NCI-H1436 treated with DMSO at 0.1 percent for 48 hours (cell line): ENCODE measurements at regions not wholly inside any gene's neighbourhood (a gene's known extent, or its start where the extent isn't known, plus 50 kb on each side); places are given as distances from the start of the nearest gene placed in this dataset.

Experiments used
- DNase-seq: peaks from one replicate; lab custom pipeline; 2025; lab: John Stamatoyannopoulos, UW

DNA sequence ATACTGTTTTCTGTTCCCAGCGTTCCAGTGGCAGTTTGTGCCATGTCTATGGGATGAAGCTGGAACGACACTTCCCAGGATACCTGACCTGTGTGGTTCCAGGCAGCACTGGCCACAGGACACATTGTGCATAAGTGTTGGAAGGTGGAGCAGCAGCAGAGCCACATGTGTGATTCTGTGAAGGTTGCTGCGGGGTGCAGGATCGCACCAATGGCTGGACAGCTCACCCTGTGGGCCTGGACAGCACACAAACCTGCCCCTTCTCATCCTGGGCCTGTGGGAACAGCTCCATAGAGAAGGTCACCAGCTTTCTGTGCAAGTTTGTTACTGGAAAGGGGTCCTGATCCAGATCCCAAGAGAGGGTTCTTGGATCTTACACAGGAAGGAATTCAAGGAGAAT is 252.2 kb upstream of the RAB6C start:
- no peak for DNase-seq

DNA sequence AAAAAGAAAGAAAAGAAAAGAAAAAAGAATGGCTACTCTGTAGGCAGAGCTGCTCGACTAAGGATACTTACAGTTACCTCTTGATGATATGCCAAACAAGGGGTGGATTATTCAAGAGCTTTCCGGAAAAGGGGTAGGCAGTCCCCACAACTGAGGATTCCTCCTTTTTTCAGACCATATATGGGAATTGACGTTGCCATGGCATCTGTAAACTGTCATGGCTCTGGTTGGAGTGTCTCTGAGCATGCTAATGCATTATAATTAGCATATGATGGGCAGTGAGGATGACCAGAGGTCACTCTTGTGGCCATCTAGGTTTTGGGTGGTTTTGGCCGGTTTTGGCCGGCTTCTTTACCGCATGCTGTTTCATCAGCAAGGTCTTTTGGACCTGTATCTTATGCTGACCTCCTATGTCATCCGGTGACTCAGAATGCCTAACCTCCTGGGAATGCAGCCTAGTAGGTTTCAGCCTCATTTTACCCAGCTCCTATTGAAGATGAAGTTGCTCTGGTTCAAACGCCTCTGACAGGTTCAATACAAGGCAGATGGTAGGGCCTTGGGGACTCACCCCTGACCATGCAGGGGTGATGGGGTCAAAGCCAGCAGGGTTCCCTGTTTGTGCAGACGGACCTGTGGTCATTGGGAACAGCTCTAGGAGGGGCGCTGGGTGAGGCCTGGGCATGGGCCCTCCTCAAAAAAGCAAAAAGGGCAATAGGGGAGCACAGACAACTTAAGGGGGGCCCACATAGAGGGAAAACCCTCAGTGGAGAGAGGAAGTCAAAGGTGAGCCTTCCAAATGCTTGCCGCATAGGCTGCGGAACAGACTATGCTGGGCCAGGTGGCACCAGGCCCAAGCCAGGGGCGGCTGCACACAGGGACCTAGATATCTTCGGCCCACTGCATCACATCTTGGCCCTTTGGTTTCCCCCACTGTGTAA is 251.2 kb upstream of the RAB6C start:
- no peak for DNase-seq

DNA sequence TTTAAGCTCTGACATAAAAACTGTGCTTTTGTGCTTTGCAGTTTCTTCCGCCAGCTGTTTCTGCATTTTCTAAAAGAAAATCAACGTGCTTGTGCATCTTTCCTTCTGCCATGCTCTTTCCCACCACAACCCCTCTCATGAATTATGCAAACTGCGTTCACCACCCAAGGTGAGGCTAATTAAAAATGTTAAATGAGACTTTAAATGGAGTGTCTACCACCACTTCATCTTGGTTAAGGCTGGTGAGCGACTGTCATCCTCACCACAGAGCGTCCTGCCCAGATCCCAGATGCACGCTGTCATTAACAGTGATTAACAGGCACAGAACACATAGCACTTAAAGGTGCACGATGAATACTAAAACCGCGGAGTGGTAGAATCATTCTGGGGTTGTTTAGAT is 250.5 kb upstream of the RAB6C start:
- no peak for DNase-seq

DNA sequence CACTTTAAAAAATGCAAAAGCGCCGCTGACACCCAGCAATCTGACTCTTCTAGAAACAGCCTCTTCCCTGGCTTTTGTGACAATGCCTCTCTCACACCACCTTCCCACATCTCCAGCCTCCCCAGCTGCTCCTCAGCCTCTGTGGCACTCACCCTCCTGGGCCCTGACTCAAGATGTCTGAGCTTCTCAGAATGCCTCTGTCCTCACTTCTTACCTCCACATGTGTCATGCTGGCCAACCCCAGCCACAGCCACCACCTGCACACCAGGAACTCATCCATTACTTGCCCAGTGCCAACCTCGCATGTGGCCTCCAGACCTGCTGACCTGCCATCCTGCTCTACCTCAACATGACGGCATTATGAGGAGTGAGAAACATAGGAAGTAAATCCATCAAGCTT is 249.8 kb upstream of the RAB6C start:
- no peak for DNase-seq

DNA sequence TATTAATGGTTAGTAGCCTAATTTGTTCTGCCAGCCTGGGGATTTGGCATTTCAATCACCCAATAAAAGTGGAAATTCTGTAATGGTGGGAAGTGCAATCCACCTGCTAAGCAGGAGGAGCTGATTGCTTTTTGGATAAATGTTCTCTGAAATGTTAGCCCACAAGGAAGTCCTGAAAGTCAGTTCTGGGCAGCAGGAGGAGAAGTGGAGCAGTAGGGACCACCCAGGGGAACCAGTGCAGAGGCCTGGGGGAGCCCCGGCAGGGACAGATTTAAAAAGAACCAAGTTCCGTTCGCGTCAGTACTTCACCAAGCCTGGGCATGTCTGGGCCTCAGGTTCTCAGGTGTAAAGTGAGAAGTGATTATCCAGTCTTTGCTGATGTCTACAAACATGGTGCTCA is 248.5 kb upstream of the RAB6C start:
- DNase-seq = no peak

DNA sequence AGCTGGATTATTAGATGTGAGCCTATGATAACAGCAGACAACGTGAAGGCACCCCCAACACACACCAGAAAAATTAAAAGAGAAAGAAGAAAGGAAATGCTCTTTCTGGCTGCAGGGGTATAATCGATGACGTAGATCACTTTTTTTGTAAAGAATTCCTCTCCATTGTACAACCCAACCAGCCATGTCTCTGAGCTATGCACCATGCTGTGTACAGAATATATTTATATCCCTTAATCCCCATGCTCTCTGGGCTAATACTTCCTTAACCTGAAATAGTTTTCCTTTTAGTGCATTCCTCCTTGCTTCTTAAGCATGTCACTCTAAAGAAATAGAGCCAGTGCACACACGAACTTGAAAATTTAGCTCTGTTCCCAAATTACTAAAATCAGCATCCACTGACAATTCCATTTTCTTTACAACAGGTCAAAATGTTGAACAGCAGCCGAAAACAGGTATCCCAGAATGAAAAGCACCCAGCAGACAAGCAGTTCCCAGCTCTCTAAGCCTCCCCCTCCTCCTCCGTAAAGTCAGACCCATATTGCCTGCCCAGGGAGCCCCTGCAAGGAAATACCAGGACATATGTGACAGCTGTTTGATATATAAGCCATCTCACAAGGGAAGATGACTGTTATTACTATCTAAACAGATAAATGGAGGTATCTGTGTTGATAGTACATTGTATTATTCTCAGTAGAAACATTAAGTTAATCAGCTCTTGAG is 247.4 kb upstream of the RAB6C start:
- no peak for DNase-seq

DNA sequence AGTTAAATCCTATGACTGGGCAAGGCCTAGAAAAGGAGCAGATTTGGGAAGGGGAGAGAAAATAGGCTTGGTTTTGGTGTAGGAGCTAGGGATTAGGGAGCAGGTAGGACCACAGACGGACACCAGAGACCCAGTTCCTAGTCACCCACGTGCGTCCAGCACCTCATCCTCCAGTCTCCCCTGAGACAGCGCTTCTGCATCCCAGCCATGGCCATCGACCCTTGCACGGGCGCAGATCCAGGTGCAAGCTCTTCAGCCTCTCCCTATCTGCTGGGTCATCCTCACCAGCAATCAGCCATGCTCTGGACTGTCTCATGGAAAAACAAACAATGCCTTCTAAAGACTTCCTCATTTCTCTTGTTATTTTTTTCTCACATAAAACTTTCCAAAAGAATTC is 246.8 kb upstream of the RAB6C start:
- no peak for DNase-seq

DNA sequence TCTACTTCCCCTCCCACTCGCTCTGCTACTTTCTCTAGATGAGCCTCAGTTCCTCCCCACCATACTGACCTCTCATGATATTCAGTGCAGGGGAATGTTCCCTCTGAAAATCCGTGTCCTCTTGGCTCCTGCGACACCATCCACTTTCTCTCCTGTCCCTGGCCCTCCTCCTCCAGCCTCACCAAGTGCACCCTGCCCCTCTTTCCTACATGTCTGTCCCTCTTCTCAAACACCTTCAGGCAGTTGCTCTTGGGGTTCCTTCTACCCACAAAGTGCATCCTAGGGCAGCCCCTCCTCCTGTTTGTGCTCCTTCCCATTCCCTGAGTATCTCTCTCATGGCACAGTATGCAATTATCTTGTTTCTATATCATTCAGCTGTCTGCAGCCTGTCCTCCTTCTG is 246.4 kb upstream of the RAB6C start:
- DNase-seq = no peak

DNA sequence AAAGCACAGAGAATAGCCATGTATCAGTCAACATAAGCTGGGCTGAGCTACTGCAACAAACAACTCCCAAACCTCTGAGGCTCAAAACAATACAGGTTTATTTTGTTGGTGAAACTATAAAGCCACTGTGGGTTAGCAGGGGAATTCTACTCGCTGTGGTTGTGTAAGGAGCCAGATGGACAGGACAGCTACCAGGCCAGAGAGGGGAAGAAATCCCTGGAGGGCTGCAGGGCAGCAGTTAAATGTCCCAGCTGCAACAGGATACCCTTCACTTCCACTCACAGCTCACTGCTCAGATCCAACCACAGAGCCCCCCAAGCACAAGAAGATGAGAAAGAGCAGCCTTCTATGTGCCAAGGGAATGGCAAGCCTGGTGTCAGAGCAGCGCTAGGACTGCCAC is 245.9 kb upstream of the RAB6C start:
- no peak for DNase-seq

DNA sequence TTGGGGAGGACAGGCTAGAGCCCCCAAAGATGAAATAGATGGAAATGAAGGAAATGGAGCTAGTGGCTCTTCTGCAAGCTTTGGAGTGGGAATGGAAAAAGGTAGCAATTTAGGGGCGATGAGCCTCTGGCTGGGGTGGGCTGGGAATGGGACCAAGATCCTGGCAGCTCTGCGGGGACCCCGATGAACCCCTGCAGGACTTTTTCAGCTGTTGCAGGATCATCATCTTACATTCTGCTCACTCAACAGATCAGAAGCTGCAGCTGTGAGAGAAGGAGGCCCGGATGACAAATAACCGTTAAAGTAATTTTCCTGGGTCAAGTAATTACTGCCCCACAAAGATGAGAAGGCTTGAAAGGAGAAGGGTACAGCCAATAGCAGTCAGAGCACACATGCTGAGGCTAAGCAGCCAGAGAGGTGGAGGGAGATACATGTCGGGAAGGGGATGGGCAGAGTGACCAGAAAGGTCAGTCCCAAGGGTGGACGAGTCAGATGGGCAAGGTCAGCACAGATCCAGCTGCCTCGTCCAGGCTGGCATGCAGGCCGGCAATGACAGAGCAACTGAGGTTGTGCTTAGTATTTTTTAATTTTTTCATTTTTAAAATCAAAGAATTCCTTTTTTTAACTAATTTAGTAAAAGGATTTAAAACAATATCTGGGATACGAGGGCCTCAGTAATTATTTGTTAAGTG is 245.0 kb upstream of the RAB6C start:
- no peak for DNase-seq

DNA sequence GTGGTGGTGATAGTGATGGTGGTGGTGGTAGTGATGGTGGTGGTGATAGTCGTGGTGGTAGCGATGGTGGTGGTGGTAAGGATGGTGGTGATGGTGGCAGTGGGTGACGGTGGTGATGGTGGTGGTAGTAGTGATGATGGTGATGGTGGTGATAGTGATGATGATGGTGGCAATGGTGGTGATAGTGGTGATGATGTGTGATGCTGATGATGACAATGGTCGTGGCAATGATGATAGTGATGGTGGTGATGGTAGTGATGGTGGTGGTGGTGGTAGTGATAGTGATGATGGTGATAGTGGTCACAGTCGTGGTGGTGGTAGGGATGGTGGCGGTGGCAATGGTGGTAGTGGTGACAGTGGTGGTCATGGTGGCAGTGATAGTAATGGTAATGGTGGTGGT is 243.9 kb upstream of the RAB6C start:
- DNase-seq = no peak

DNA sequence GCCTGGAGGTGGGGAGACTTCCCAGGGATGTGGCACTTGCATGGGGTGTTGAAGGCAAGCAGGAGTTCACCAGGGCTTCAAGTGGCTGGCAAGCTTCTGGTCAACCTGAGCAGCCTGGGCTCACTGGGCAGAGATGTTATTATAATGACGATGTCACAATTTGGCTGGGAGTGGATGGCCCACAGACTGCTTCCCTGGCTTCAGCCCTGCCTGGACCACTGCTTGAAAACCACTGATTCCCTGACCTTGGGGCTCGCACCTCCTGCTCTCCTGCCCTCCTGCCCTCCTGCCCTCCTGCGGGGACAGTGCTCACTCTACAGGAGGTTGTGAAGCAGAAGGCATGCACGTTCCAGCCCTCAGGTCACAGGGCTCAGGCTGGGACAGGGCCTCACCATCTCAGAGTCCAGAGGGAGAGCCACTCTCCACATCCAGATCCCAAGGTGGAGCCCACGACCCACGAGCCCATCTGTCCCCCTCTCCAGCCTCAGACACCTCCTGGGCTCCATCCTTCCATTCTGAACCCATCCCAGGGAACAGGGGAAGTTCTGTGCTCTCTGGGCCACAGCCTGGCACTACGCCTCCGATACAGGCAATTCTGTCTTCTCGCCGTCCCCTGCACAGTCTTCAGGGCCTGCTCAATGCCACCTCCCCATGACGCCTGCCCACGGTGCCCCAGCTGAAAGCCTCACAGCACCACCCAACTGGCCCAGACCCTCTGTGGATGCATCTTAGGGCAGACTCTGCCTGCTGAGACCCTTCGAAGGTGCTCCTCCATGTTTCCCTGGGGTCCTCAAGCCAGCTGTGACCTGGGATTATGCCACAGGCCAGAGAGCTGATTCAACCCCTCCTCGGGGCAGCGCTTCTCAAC is 241.6 kb upstream of the RAB6C start:
- DNase-seq = no peak

DNA sequence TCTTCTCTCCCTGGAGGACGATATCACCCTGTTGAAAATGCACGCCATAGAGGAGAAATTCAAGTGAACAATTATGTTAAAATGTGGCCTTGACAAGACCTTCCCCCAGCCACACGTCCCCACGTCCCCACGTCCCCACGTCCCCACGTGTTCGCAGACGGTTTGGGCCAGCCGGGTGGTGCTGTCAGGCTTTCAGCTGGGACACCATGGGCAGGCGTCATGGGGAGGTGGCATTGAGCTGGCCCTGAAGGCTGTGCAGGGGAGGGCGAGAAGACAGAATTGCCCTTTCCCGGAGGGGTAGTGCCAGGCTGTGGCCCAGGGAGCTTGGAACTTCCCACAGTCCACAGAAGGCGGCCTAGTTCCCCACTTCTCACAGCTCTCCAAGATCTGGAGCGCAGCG is 240.7 kb upstream of the RAB6C start:
- DNase-seq = no peak

DNA sequence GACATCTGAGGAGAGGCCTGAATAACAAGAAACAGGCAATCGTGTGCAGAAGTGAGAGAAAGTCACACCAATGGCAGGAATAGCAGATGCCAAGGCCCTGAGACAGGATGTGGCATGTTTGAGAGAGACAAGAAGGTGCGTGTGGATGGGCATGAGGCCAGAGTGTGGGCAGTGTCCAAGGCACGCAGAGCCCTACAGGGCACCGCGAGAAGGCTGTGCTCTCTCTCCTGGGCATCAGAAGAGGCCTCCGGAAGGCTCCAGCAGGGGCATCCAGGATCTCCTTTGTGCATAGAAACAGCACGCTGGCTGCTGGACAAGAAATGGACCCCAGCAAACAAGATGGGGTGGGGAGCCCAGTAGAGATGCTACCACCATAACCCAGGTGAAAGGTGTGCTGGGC is 239.0 kb upstream of the RAB6C start:
- no peak for DNase-seq

DNA sequence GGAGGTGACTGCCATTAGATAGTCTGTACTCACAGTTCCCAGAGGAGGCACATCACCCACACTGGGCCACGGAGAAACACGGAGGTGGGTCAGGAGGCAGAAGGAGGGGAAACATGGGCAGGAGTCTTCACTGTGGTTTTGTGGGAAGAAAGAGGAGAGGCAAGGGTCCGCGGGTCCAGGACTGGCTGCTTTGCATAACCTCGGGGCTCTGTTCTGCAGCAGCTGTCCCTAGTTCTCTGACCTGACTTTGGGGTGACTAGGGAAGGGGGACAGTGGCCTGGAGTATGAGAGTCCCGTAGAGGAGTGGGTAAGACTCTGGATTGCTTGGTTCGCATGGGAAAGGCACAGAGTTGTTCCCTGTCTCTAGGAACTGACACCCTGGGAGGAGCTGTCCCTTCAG is 238.3 kb upstream of the RAB6C start:
- DNase-seq = no peak

DNA sequence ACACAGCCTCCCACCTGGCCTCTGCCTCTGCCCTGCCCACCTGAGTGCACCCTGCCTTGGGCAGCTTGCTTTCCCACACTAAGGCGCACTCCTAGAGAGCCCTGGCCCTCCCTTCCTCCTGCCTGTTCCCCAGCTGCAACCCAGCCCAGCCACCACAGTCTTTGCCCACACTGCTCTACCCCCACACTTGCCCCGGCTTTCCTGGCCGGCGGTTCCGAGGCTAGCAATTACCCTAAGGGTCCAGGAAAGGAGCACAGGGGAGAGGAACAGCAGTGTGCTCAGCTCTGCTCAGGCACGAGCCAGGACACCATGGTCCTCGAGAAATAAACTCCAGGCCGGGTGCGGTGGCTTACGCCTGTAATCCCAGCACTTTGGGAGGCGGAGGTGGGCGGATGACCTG is 237.8 kb upstream of the RAB6C start:
- DNase-seq = no peak

DNA sequence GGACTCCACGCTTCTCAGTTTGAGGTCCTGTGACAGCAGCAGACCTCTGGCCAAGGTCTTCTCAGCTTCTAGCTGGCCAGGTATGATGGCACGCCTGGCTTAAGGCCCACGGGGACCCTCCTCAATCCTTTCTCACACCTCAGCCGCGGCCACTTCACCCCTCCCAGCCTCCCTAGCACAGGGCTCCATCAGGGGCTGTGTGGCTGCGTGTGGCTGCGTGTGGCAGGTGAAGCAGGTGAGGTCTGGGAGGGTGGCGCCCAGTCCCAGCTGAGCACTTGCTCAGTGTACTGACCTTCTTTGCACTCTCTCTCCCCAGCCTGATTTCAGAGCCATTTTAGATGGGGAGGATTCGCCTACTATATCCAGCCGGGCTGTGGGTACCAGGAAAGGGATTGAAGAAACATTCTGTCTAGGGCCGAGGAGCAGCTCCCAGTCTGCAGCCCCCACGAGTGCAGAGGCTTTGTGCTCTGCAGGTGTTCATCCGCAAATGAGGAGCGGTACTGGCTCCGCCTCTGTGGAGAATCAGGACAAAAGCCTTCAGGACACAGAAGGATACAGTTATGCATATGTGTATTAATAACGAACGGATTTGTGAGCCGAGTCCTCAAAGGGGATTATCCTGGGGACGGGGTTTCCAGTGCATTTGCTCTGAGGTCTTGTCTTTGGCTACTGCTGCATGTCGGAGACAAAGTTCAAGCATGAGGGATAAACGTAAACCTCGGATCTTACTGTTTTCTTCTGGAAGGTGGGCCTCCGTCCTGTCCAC is 236.9 kb upstream of the RAB6C start:
- no peak for DNase-seq

DNA sequence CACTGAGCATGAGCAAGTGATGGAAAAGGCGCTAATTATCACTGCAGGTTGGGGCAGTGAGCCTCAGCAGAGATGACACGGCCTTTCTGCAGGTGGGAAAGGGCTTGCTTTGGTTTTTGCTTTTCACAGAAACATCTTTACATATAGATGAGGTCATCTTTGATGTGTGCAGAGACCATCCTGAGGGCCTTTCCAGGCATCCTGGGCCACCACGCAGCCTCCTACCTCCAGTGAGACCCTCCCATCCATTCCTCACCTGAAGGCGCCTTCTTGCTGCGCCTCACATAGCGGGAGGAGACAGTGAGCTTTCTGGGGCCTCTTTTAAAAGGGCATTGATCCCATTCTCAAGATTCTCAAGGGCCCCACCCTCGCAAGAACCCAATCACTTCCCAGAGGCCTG is 235.3 kb upstream of the RAB6C start:
- DNase-seq = no peak

DNA sequence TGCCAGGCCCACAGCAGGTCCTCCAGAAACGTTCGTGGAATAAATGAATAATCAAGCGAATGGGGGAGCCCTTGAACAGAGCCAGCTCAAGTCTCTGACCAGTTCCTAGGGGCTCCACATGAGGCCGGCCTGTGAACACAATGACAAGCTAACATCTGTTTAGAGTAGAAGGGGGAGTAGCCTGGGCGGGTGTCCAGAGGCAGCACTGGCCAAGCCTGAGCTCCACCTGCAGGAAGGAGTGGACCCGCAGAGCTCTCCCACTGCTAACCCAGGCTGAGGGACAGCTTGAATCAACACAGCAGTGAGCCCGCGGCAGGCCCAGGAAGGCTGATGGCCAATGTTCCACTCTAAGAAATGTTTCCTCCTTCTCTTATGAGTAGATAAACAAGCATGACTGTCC is 234.8 kb upstream of the RAB6C start:
- no peak for DNase-seq

DNA sequence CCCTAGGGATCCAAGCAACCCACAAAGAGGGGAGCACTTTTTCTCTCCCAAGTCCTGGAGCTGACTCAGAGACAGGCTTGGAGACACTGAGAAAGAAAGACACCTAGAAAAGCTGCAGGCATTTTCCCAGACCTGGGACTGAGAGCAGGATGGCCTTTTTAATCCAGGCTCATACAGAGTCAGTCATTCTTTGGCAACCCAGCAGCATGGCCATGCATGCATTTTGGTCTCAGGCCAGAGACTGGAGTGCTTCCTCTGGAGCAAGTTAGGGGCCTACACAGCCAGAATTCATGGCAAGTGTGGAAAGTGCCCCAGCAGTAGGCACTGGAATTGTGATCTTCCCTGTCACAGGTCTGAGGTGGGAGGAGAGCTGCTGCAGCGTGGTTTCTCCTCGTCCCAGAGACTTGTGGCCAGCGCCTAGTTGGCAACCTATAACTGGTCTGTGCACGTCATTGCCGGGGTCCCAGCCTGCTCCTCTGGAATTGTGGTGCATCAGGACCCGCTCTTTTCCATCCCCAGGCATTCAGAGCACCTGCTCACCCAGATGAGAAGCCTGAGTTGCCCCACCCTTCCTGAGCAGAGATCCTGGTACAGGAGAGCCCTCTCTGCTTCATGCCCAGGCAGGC is 231.9 kb upstream of the RAB6C start:
- DNase-seq = no peak

DNA sequence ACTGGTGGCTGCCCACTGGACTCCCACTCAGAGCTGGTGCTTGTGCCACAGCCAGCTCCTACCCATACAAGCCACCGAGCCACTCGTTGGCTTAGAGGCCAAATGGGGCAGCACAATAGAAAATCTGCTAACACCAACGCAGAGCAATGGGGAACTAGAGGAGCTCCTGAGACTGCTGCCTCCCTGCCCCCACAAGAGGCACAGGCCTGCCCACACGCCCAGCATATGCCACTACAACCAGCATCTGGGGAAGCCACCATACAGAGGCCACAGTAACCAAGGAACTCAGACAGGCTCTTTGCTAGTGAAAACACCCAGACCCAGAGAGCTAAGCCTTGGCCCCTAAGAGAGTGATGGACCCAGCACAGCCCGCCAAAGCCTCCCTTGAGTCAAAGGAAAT is 231.2 kb upstream of the RAB6C start:
- DNase-seq = no peak
